ENCODE measurements at regions not wholly inside any gene's neighbourhood (a gene's known extent, or its start where the extent isn't known, plus 50 kb on each side); places are given as distances from the start of the nearest gene placed in this dataset.

DNA sequence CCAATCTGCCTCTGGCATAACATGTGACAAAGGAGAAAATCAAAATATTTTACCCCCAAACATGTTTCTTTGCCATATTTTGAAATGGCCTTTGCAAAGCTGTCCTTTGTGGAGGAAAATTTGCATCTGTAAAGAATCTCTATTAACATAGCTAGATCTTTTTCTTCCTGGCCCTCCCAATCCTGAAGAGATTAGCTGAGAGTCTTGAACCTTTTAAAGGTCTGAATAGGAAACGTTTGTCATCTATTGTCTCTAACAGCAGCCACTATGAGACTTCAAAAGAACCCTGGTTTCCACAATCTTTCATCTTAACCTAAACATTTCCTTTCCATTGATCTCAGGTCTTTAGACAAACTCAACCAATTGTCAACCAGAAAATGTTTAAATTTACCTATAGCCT is 520.9 kb upstream of the TGFBR2 start:
- no peak overlapping the region for H3K4me3 ChIP-seq (ENCODE audit: control insufficient read depth in 2 of 3, extremely low read depth in 1 of 3, insufficient read depth in 2 of 3, low read depth in 1 of 3, low read length in 3 of 3)
- FAIRE-seq (no peak), DNase-seq (ENCODE audit: low read depth, low spot score) (no peak)
- H3K4me1 ChIP-seq (ENCODE audit: control insufficient read depth, extremely low read depth, insufficient read depth, low read length) = no peaks in the 10 kb centered on the region
- no peaks in the 10 kb centered on the region for H3K9me3 ChIP-seq (ENCODE audit: control insufficient read depth, low read depth, low read length)
- H3K4me2 ChIP-seq (ENCODE audit: control insufficient read depth, extremely low read depth, insufficient read depth, low read depth, low read length) = no peak overlapping the region
- H3K9me1 ChIP-seq (ENCODE audit: control insufficient read depth, extremely low read depth, insufficient read depth, low read length) = no peaks in the 10 kb centered on the region
- no peaks in the 10 kb centered on the region for H4K20me1 ChIP-seq (ENCODE audit: control insufficient read depth, extremely low read depth, insufficient read depth, low read length)
- no peak overlapping the region for H3K9ac ChIP-seq (ENCODE audit: control insufficient read depth, extremely low read depth, insufficient read depth, low read length)
- H2AFZ ChIP-seq (ENCODE audit: control insufficient read depth, low read length) = no peak overlapping the region
- no peaks in the 10 kb centered on the region for H3K27me3 ChIP-seq (ENCODE audit: control insufficient read depth, extremely low read depth, insufficient read depth, low read length)
- dilution Hi-C loops (cut with MboI; ENCODE audit: extremely low pct_ligation_motif_present, low sequenced_read_pairs) = no loop called here
- TF ChIP-seq, protein P1, sequence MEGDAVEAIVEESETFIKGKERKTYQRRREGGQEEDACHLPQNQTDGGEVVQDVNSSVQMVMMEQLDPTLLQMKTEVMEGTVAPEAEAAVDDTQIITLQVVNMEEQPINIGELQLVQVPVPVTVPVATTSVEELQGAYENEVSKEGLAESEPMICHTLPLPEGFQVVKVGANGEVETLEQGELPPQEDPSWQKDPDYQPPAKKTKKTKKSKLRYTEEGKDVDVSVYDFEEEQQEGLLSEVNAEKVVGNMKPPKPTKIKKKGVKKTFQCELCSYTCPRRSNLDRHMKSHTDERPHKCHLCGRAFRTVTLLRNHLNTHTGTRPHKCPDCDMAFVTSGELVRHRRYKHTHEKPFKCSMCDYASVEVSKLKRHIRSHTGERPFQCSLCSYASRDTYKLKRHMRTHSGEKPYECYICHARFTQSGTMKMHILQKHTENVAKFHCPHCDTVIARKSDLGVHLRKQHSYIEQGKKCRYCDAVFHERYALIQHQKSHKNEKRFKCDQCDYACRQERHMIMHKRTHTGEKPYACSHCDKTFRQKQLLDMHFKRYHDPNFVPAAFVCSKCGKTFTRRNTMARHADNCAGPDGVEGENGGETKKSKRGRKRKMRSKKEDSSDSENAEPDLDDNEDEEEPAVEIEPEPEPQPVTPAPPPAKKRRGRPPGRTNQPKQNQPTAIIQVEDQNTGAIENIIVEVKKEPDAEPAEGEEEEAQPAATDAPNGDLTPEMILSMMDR (optimal IDR thresholded peaks at IDR 0.05 in 1 of 3, IDR thresholded peaks at IDR 0.05 in 1 of 3, conservative IDR thresholded peaks at IDR 0.05 in 1 of 3; ENCODE audit: extremely low read depth in 1 of 3, insufficient read depth in 2 of 3, low read length in 3 of 3) = no peak
- TF ChIP-seq EZH2 (IDR thresholded peaks at IDR 0.05; ENCODE audit: low read length) = no peak
- H3K79me2 ChIP-seq (ENCODE audit: control insufficient read depth, insufficient read depth, low read length) = no peaks in the 10 kb centered on the region
- H3K36me3 ChIP-seq (ENCODE audit: control insufficient read depth in 2 of 2, extremely low read depth in 1 of 2, insufficient read depth in 2 of 2, low read length in 2 of 2) = no peaks in the 10 kb centered on the region
- no peak overlapping the region for H3K27ac ChIP-seq (ENCODE audit: control insufficient read depth, insufficient read depth, low read length)

DNA sequence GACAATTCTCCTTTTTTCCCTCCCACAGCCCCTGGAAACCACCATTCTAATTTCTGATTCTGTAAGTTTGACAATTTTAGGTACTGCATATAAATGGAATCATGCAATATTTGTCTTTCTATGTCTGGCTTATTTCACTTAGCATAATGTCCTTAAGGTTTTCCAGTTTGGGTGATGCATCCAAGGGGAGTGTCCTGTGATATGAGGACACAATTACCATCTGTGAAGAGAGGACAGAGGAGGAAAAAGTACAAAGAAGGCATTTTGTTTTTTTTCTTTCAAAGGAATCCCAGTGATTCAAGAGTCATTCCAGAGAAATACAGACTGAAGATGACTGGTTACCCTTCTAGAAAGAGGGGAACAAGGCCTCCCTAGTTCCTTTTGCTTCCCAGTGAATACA is 514.7 kb upstream of the TGFBR2 start:
- no peak for FAIRE-seq
- Histone ChIP-seq H3K79me2 (ENCODE audit: control insufficient read depth, insufficient read depth, low read length) (no peaks in the 10 kb centered on the region), H3K4me2 (ENCODE audit: control insufficient read depth, extremely low read depth, insufficient read depth, low read depth, low read length) (no peak overlapping the region), H3K9me1 (ENCODE audit: control insufficient read depth, extremely low read depth, insufficient read depth, low read length) (no peaks in the 10 kb centered on the region), H3K36me3 (ENCODE audit: control insufficient read depth in 2 of 2, extremely low read depth in 1 of 2, insufficient read depth in 2 of 2, low read length in 2 of 2) (no peaks in the 10 kb centered on the region), H3K27ac (ENCODE audit: control insufficient read depth, insufficient read depth, low read length) (no peak overlapping the region), H3K9me3 (ENCODE audit: control insufficient read depth, low read depth, low read length) (no peaks in the 10 kb centered on the region), H3K9ac (ENCODE audit: control insufficient read depth, extremely low read depth, insufficient read depth, low read length) (no peak overlapping the region), H3K27me3 (ENCODE audit: control insufficient read depth, extremely low read depth, insufficient read depth, low read length) (no peaks in the 10 kb centered on the region), H3K4me1 (ENCODE audit: control insufficient read depth, extremely low read depth, insufficient read depth, low read length) (no peaks in the 10 kb centered on the region), H2AFZ (ENCODE audit: control insufficient read depth, low read length) (no peak overlapping the region), H3K4me3 (ENCODE audit: control insufficient read depth in 2 of 3, extremely low read depth in 1 of 3, insufficient read depth in 2 of 3, low read depth in 1 of 3, low read length in 3 of 3) (no peak overlapping the region), H4K20me1 (ENCODE audit: control insufficient read depth, extremely low read depth, insufficient read depth, low read length) (no peaks in the 10 kb centered on the region)
- dilution Hi-C loops (cut with MboI; ENCODE audit: extremely low pct_ligation_motif_present, low sequenced_read_pairs) = no loop called here
- DNase-seq (ENCODE audit: low read depth, low spot score) = no peak
- TF ChIP-seq, protein P1 (optimal IDR thresholded peaks at IDR 0.05 in 1 of 3, IDR thresholded peaks at IDR 0.05 in 1 of 3, conservative IDR thresholded peaks at IDR 0.05 in 1 of 3; ENCODE audit: extremely low read depth in 1 of 3, insufficient read depth in 2 of 3, low read length in 3 of 3) = no peak
- TF ChIP-seq EZH2 (IDR thresholded peaks at IDR 0.05; ENCODE audit: low read length) = no peak
